ENCODE measurements at regions not wholly inside any gene's neighbourhood (a gene's known extent, or its start where the extent isn't known, plus 50 kb on each side); places are given as distances from the start of the nearest gene placed in this dataset.
"Not testable (repeated sequence)": the region's sequence is repeated elsewhere in the genome, so short reads cannot be mapped to it uniquely, and the experiment has no call there.

GRCh38 chr3:14016900-14017475, 107.7 kb downstream of the CHCHD4 start:
- Histone ChIP-seq H3K36me3 (ENCODE audit: control insufficient read depth, insufficient read depth, low read length) (no peaks in the 10 kb centered on the region), H3K27me3 (ENCODE audit: control insufficient read depth, insufficient read depth, low read length) (no peaks in the 10 kb centered on the region), H3K27ac (ENCODE audit: low read depth, low read length) (no peak overlapping the region), H3K4me1 (ENCODE audit: control insufficient read depth, insufficient read depth, low read length) (peaks cover 6% of the 10 kb centered on the region; the same call in 1 of the 2 replicates), H3K4me3 (ENCODE audit: low read depth, low read length) (no peak overlapping the region), H3K9me3 (ENCODE audit: control insufficient read depth, insufficient read depth, low read depth, low read length) (peaks cover 13% of the 10 kb centered on the region), H3K9ac (ENCODE audit: low read length) (no peak overlapping the region)

GRCh38 chr3:14007006-14007405, 117.7 kb downstream of the CHCHD4 start:
- Histone ChIP-seq H3K4me1 (ENCODE audit: control insufficient read depth, insufficient read depth, low read length) (no peaks in the 10 kb centered on the region), H3K4me3 (ENCODE audit: low read depth, low read length) (no peak overlapping the region), H3K9ac (ENCODE audit: low read length) (no peak overlapping the region), H3K27me3 (ENCODE audit: control insufficient read depth, insufficient read depth, low read length) (no peaks in the 10 kb centered on the region), H3K27ac (ENCODE audit: low read depth, low read length) (no peak overlapping the region), H3K9me3 (ENCODE audit: control insufficient read depth, insufficient read depth, low read depth, low read length) (0 out of 2 replicates have a peak, but pooled peaks cover 6% of the 10 kb centered on the region), H3K36me3 (ENCODE audit: control insufficient read depth, insufficient read depth, low read length) (no peaks in the 10 kb centered on the region)

- no peaks in the 10 kb centered on the region for H3K36me3 ChIP-seq (ENCODE audit: control insufficient read depth, insufficient read depth, low read length)
- no peak overlapping the region for H3K27ac ChIP-seq (ENCODE audit: low read depth, low read length)
- H3K4me3 ChIP-seq (ENCODE audit: low read depth, low read length) = no peak overlapping the region
- H3K9ac ChIP-seq (ENCODE audit: low read length) = no peak overlapping the region
- H3K27me3 ChIP-seq (ENCODE audit: control insufficient read depth, insufficient read depth, low read length) = no peaks in the 10 kb centered on the region
- peaks cover 7% of the 10 kb centered on the region for H3K9me3 ChIP-seq (ENCODE audit: control insufficient read depth, insufficient read depth, low read depth, low read length)
- H3K4me1 ChIP-seq (ENCODE audit: control insufficient read depth, insufficient read depth, low read length) = no peaks in the 10 kb centered on the region
Measured at GRCh38 chr3:14001136-14001535, 121.3 kb upstream of the WNT7A start.

- no peak overlapping the region for H3K4me3 ChIP-seq (ENCODE audit: low read depth, low read length)
- H3K36me3 ChIP-seq (ENCODE audit: control insufficient read depth, insufficient read depth, low read length) = no peaks in the 10 kb centered on the region
- H3K27ac ChIP-seq (ENCODE audit: low read depth, low read length) = no peak overlapping the region
- H3K9me3 ChIP-seq (ENCODE audit: control insufficient read depth, insufficient read depth, low read depth, low read length) = peaks cover 9% of the 10 kb centered on the region
- no peak overlapping the region for H3K9ac ChIP-seq (ENCODE audit: low read length)
- no peaks in the 10 kb centered on the region for H3K27me3 ChIP-seq (ENCODE audit: control insufficient read depth, insufficient read depth, low read length)
- no peaks in the 10 kb centered on the region for H3K4me1 ChIP-seq (ENCODE audit: control insufficient read depth, insufficient read depth, low read length)
Measured at GRCh38 chr3:14000556-14000955, 120.7 kb upstream of the WNT7A start.

- peaks cover 12% of the 10 kb centered on the region for H3K9me3 ChIP-seq (ENCODE audit: control insufficient read depth, insufficient read depth, low read depth, low read length)
- H3K27me3 ChIP-seq (ENCODE audit: control insufficient read depth, insufficient read depth, low read length) = no peaks in the 10 kb centered on the region
- H3K36me3 ChIP-seq (ENCODE audit: control insufficient read depth, insufficient read depth, low read length) = no peaks in the 10 kb centered on the region
- no peaks in the 10 kb centered on the region for H3K4me1 ChIP-seq (ENCODE audit: control insufficient read depth, insufficient read depth, low read length)
- H3K4me3 ChIP-seq (ENCODE audit: low read depth, low read length) = no peak overlapping the region
- H3K27ac ChIP-seq (ENCODE audit: low read depth, low read length) = no peak overlapping the region
- no peak overlapping the region for H3K9ac ChIP-seq (ENCODE audit: low read length)
Measured at GRCh38 chr3:13998831-13999230, 119.0 kb upstream of the WNT7A start.

GRCh38 chr3:13995216-13995615, 115.3 kb upstream of the WNT7A start:
- not testable (repeated sequence) for H3K4me1 ChIP-seq (ENCODE audit: control insufficient read depth, insufficient read depth, low read length); H3K27me3 ChIP-seq (ENCODE audit: control insufficient read depth, insufficient read depth, low read length); H3K4me3 ChIP-seq (ENCODE audit: low read depth, low read length); H3K36me3 ChIP-seq (ENCODE audit: control insufficient read depth, insufficient read depth, low read length); H3K27ac ChIP-seq (ENCODE audit: low read depth, low read length); H3K9ac ChIP-seq (ENCODE audit: low read length)
- H3K9me3 ChIP-seq (ENCODE audit: control insufficient read depth, insufficient read depth, low read depth, low read length) = peaks cover 12% of the 10 kb centered on the region

GRCh38 chr3:13988925-13989324, 109.1 kb upstream of the WNT7A start:
- H3K9ac ChIP-seq (ENCODE audit: low read length); H3K27me3 ChIP-seq (ENCODE audit: control insufficient read depth, insufficient read depth, low read length); H3K36me3 ChIP-seq (ENCODE audit: control insufficient read depth, insufficient read depth, low read length); H3K27ac ChIP-seq (ENCODE audit: low read depth, low read length); H3K4me3 ChIP-seq (ENCODE audit: low read depth, low read length); H3K4me1 ChIP-seq (ENCODE audit: control insufficient read depth, insufficient read depth, low read length): not testable (repeated sequence)
- peaks cover 11% of the 10 kb centered on the region; the same call in 1 of the 2 replicates for H3K9me3 ChIP-seq (ENCODE audit: control insufficient read depth, insufficient read depth, low read depth, low read length)

- Histone ChIP-seq H3K4me3 (ENCODE audit: low read depth, low read length) (no peak overlapping the region), H3K9ac (ENCODE audit: low read length) (no peak overlapping the region), H3K27me3 (ENCODE audit: control insufficient read depth, insufficient read depth, low read length) (no peaks in the 10 kb centered on the region), H3K4me1 (ENCODE audit: control insufficient read depth, insufficient read depth, low read length) (no peaks in the 10 kb centered on the region), H3K27ac (ENCODE audit: low read depth, low read length) (no peak overlapping the region), H3K36me3 (ENCODE audit: control insufficient read depth, insufficient read depth, low read length) (no peaks in the 10 kb centered on the region), H3K9me3 (ENCODE audit: control insufficient read depth, insufficient read depth, low read depth, low read length) (peaks cover 19% of the 10 kb centered on the region)
Measured at GRCh38 chr3:13976469-13976868, 96.6 kb upstream of the WNT7A start.

- H3K4me1 ChIP-seq (ENCODE audit: control insufficient read depth, insufficient read depth, low read length) = no peaks in the 10 kb centered on the region
- H3K27ac ChIP-seq (ENCODE audit: low read depth, low read length) = no peak overlapping the region
- peaks cover 19% of the 10 kb centered on the region for H3K9me3 ChIP-seq (ENCODE audit: control insufficient read depth, insufficient read depth, low read depth, low read length)
- H3K36me3 ChIP-seq (ENCODE audit: control insufficient read depth, insufficient read depth, low read length) = no peaks in the 10 kb centered on the region
- H3K27me3 ChIP-seq (ENCODE audit: control insufficient read depth, insufficient read depth, low read length) = no peaks in the 10 kb centered on the region
- H3K4me3 ChIP-seq (ENCODE audit: low read depth, low read length) = no peak overlapping the region
- H3K9ac ChIP-seq (ENCODE audit: low read length) = no peak overlapping the region
Measured at GRCh38 chr3:13975686-13976085, 95.8 kb upstream of the WNT7A start.

- H3K9ac ChIP-seq (ENCODE audit: low read length) = no peak overlapping the region
- no peaks in the 10 kb centered on the region for H3K36me3 ChIP-seq (ENCODE audit: control insufficient read depth, insufficient read depth, low read length)
- no peaks in the 10 kb centered on the region for H3K27me3 ChIP-seq (ENCODE audit: control insufficient read depth, insufficient read depth, low read length)
- no peak overlapping the region for H3K4me3 ChIP-seq (ENCODE audit: low read depth, low read length)
- H3K9me3 ChIP-seq (ENCODE audit: control insufficient read depth, insufficient read depth, low read depth, low read length) = peaks cover 19% of the 10 kb centered on the region
- H3K27ac ChIP-seq (ENCODE audit: low read depth, low read length) = no peak overlapping the region
- H3K4me1 ChIP-seq (ENCODE audit: control insufficient read depth, insufficient read depth, low read length) = no peaks in the 10 kb centered on the region
Measured at GRCh38 chr3:13972679-13973379, 93.0 kb upstream of the WNT7A start.

- Histone ChIP-seq H3K4me3 (ENCODE audit: low read depth, low read length) (no peak overlapping the region), H3K36me3 (ENCODE audit: control insufficient read depth, insufficient read depth, low read length) (no peaks in the 10 kb centered on the region), H3K4me1 (ENCODE audit: control insufficient read depth, insufficient read depth, low read length) (no peaks in the 10 kb centered on the region), H3K27ac (ENCODE audit: low read depth, low read length) (no peak overlapping the region), H3K9ac (ENCODE audit: low read length) (no peak overlapping the region), H3K27me3 (ENCODE audit: control insufficient read depth, insufficient read depth, low read length) (no peaks in the 10 kb centered on the region), H3K9me3 (ENCODE audit: control insufficient read depth, insufficient read depth, low read depth, low read length) (0 out of 2 replicates have a peak, but pooled peaks cover 4% of the 10 kb centered on the region)
Measured at GRCh38 chr3:13966302-13966701, 86.4 kb upstream of the WNT7A start.
